Epithelial cell of esophagus (primary cell): ENCODE measurements at regions not wholly inside any gene's neighbourhood (a gene's known extent, or its start where the extent isn't known, plus 50 kb on each side); places are given as distances from the start of the nearest gene placed in this dataset.

Experiments used
- DNase-seq: peaks from one replicate; pipeline ENCODE4 v3.0.0; 2010; ENCODE audit warnings: low read depth
- H3K4me3 ChIP-seq: 2 replicates; pipeline ENCODE4 v1.5.1; 2011; ENCODE audit warnings: mild to moderate bottlenecking, low read length, control low read depth
- TF ChIP-seq, protein P1 (sequence below): IDR thresholded peaks from 2 replicates; pipeline ENCODE4 v1.5.1; 2011; ENCODE audit warnings: low read depth, mild to moderate bottlenecking, low read length, control low read depth, inconsistent platforms; ENCODE audit not compliant: insufficient read depth; ENCODE audit errors: missing control alignments

DNA sequence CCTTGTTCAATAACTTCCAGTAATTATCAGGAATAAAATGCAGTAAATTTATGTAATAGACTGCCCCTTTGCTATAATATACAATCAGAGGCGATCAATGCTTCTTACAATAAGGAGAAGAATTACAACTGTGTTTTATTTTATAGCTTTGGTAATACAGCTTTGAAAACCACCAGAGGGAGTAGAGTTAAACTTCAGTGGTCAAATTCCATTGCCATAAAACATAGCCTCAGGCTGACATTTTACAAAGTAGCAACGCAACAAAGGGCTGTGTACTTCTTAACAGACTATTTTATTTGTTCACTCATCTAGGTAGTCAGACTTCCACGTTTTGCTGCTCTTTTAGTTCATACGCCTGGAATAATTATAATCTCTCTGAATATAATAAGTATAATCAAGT lies 58.5 kb downstream of the TEX13C start:
- H3K4me3 ChIP-seq, result no peak overlapping the region
- peak; percentile 3 for DNase-seq
- TF ChIP-seq, protein P1, sequence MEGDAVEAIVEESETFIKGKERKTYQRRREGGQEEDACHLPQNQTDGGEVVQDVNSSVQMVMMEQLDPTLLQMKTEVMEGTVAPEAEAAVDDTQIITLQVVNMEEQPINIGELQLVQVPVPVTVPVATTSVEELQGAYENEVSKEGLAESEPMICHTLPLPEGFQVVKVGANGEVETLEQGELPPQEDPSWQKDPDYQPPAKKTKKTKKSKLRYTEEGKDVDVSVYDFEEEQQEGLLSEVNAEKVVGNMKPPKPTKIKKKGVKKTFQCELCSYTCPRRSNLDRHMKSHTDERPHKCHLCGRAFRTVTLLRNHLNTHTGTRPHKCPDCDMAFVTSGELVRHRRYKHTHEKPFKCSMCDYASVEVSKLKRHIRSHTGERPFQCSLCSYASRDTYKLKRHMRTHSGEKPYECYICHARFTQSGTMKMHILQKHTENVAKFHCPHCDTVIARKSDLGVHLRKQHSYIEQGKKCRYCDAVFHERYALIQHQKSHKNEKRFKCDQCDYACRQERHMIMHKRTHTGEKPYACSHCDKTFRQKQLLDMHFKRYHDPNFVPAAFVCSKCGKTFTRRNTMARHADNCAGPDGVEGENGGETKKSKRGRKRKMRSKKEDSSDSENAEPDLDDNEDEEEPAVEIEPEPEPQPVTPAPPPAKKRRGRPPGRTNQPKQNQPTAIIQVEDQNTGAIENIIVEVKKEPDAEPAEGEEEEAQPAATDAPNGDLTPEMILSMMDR, result no peak

DNA sequence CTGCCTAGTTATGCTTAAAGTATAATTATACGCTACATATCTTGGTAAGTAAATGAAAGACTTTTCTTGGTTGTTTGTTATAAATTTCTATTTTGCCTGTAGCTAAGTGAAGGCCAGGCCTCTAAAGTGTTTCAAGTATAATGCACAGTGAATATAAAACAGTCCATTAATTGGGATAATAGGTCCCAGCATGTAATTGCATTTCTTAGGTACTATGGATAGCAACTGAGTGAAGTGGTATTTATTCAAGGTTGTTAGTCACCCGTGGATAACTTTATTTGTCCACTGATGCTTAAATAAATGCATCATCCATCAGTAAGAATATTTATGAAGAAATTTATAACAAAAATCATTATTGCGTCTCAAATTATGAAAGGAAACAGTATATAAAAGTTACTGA lies 59.1 kb downstream of the TEX13C start:
- H3K4me3 ChIP-seq, result no peak overlapping the region
- DNase-seq, result no peak
- TF ChIP-seq, protein P1, result no peak

DNA sequence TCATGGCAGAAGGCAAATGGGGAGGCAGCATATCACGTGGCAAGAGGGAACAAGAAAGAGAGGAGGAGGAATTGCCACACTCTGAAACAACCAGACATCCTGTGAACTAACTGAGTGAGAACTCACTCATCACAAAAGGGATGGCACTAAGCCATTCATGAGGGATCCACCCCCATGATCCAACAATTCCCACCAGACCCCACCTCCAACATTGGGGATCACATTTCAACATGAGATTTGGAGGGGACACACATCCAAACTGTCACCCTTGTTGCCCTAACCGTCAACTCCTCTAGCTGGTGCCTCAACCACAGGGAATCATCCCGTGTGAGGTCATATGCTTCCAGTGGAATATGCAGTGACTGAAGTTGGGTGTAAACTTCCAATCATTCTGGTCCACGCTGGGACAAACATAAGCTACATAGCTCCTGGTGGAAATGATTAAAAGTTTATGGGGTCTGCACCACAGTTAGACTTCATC lies 62.5 kb downstream of the TEX13C start:
- TF ChIP-seq, protein P1, result no peak

DNA sequence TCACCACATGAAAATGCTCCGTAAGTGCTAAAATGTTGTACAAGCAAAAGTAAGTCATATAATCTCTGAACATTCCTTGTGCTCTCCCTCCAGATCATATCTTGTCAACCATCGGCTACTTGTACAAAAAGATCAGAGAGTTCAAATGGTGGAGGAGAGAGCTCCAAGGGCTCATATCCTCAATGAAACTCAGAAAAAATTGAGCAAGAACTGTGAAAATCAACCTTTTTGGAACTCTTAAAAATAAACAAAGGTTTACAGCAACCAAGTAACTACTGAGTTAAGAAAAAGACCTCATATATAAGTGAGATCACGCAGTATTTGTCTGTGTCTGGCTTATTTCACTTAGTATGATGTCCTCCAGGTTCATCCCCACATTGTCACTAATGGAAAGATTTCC lies 63.2 kb downstream of the TEX13C start:
- DNase-seq, result no peak
- H3K4me3 ChIP-seq, result no peak overlapping the region
- TF ChIP-seq, protein P1, result no peak

More for the DNA sequence above, 62.5 kb downstream of the TEX13C start:
- DNase-seq, result no peak
- H3K4me3 ChIP-seq, result no peak overlapping the region

DNA sequence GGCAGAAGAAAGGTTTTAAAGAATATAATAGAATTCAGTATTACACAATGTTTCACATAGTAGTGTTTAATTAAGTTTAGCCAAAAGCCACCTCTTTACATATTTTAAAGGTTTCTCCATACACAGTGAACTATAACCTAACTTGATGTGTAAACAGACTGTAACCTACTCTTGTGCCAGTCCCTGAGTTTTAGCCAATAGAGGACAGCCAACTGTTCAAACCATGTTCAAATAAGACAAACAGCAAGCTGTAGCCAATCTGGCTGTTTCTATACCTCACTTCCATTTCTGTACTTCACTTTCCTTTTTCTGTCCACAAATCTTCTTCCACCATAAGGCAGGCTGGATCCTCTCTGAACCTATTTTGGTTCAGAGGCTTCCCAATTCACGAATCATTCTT lies 65.2 kb downstream of the TEX13C start:
- TF ChIP-seq, protein P1, result no peak
- DNase-seq, result no peak
- H3K4me3 ChIP-seq, result no peak overlapping the region

DNA sequence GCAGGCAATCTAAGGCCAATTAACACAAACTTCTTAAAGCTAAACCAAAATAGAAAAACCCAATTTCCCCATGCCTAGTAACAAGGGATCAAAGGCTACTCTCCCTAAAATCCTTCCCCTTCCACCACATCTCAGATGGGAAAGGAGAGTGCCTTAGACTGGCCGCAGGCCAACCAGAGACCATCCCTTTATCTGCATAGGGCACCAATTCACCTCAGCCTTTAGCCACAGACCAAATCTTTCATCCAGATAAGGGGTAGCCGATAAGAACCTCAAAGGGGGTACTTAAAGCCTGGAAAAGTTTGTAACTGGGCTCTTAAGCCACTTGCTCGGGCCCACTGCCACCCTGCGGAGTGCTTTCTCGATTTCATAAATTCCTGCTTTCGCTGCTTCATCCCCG lies 68.3 kb downstream of the TEX13C start:
- TF ChIP-seq, protein P1, result no peak
- no peak overlapping the region for H3K4me3 ChIP-seq
- no peak for DNase-seq

DNA sequence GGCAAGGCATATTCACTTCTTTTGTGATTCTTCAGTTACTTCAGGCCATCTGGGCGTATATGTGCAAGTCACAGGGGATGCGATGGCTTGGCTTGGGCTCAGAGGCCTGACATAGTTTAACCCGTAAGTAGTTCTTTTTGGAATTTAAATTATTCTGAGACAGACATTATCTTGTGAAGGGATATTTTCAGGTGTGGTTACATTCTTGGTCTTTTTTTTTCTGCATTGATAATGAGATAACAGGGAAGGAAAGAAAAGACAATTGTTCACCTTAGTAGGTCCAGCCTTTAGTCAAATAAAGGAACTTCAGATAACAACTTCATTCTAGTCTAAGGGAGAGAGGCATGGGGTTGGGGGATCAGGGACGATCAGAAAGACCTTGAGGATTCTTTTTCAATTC lies 74.8 kb downstream of the TEX13C start:
- DNase-seq, result no peak
- H3K4me3 ChIP-seq, result no peak overlapping the region
- TF ChIP-seq, protein P1, result no peak
